HCT116 (cell line): ENCODE measurements at regions not wholly inside any gene's neighbourhood (a gene's known extent, or its start where the extent isn't known, plus 50 kb on each side); places are given as distances from the start of the nearest gene placed in this dataset.

ENCODE experiments used
- ATAC-seq: fragments of 200-7000 bp; cut with Tn5 transposase; 2 replicates; pipeline ENCODE4 v1.9.1; 2020; ENCODE audit warnings: mild to moderate bottlenecking, moderate library complexity
- BruUV-seq: library from RNA; stranded (reverse); fragments of 400-500 nt; replicated peaks from 2 replicates; lab custom pipeline; 2021; lab: Mats Ljungman, UMichigan
- CTCF ChIA-PET: fragments of 300-600 bp; sonication (Branson Sonifier 250); formaldehyde crosslinking; loops from one replicate; lab custom pipeline; 2021; ENCODE audit warnings: antibody characterized with exemption; lab: Charles Lee
- POLR2A ChIA-PET: fragments of 300-600, 350-600 bp; sonication (Branson Sonifier 250); formaldehyde crosslinking; loops from one replicate; lab custom pipeline; 2021; ENCODE audit warnings: antibody characterized with exemption; lab: Charles Lee
- RAD21 ChIA-PET, 2 experiments: fragments of 300-600 bp; sonication (Branson Sonifier 250); formaldehyde crosslinking; loops; one replicate each; lab custom pipeline; 2023; ENCODE audit warnings: low total read pairs in 2 of 2; ENCODE audit not compliant: uncharacterized antibody in 2 of 2, unreplicated experiment in 2 of 2, low non-redundant PET in 1 of 2; lab: Charles Lee
- DNase-seq: peaks from one replicate; pipeline ENCODE4 v3.0.0-alpha.2; 2010; ENCODE audit warnings: low read depth, low spot score
- H2AFZ ChIP-seq: fragments of 200-600 bp; shearing (Covaris generic), sonication (generic); 2 replicates; pipeline ENCODE4 v1.6.1; 2017; ENCODE audit warnings: low read depth, mixed run types, mixed read lengths, antibody characterized with exemption, low read length; ENCODE audit not compliant: poor library complexity, severe bottlenecking
- H3K27ac ChIP-seq: 2 replicates; pipeline ENCODE4 v1.5.1; 2012; ENCODE audit warnings: low read depth, low read length
- H3K27me3 ChIP-seq: fragments of 200-600 bp; sonication (generic); 2 replicates; pipeline ENCODE4 v1.6.1; 2016; ENCODE audit warnings: mixed run types, low read length, mixed read lengths; ENCODE audit not compliant: insufficient read depth
- H3K36me3 ChIP-seq, 2 experiments: fragments of 200-500 bp in 1 of 2; fragments of 200-600 bp in 1 of 2; sonication (Bioruptor generic) in 1 of 2; sonication (generic) in 1 of 2; 2 replicates each; pipeline versions ENCODE4 v1.5.1 to v1.6.1; 2014 to 2016; ENCODE audit warnings: low read length in 2 of 2, inconsistent platforms in 1 of 2, mixed read lengths in 1 of 2, mixed run types in 1 of 2; ENCODE audit not compliant: insufficient read depth in 2 of 2, control insufficient read depth in 1 of 2
- H3K4me1 ChIP-seq, 2 experiments: fragments of 200-600 bp in 1 of 2; sonication (generic) in 1 of 2; 2 replicates each; pipeline versions ENCODE4 v1.5.1 to v1.6.1; 2012 to 2017; ENCODE audit warnings: low read length in 2 of 2, inconsistent platforms in 1 of 2, mild to moderate bottlenecking in 1 of 2, mixed read lengths in 1 of 2, mixed run types in 1 of 2, moderate library complexity in 1 of 2; ENCODE audit not compliant: insufficient read depth in 2 of 2, control insufficient read depth in 1 of 2
- H3K4me2 ChIP-seq: fragments of 200-600 bp; sonication (generic); 2 replicates; pipeline ENCODE4 v1.6.1; 2017; ENCODE audit warnings: mixed run types, low read length, mixed read lengths
- H3K4me3 ChIP-seq, 2 experiments: fragments of 200-600 bp in 1 of 2; sonication (generic) in 1 of 2; replicated peaks in 1 of 2; 2 replicates each; pipeline ENCODE4 v1.5.1; 2011 to 2016; ENCODE audit warnings: low read length in 2 of 2, control low read depth in 1 of 2, low read depth in 1 of 2, mild to moderate bottlenecking in 1 of 2, mixed read lengths in 1 of 2, mixed run types in 1 of 2
- H3K79me2 ChIP-seq: fragments of 200-600 bp; sonication (generic); 2 replicates; pipeline ENCODE4 v1.6.1; 2017; ENCODE audit warnings: mild to moderate bottlenecking, mixed run types, low read length, moderate library complexity, mixed read lengths; ENCODE audit not compliant: insufficient read depth
- H3K9ac ChIP-seq: fragments of 200-600 bp; sonication (generic); 2 replicates; pipeline ENCODE4 v1.6.1; 2016; ENCODE audit warnings: low read length, mixed read lengths
- H3K9me2 ChIP-seq: fragments of 200-600 bp; sonication (generic), shearing (Covaris generic); 2 replicates; pipeline ENCODE4 v1.6.1; 2017; ENCODE audit warnings: mixed run types, mild to moderate bottlenecking, moderate library complexity; ENCODE audit not compliant: insufficient read depth
- H3K9me3 ChIP-seq, 2 experiments: fragments of 200-500 bp in 1 of 2; fragments of 200-600 bp in 1 of 2; sonication (Bioruptor generic) in 1 of 2; sonication (generic) in 1 of 2; 2 replicates each; pipeline ENCODE4 v1.6.1; 2014 to 2017; ENCODE audit warnings: low read length in 2 of 2, mixed read lengths in 2 of 2, inconsistent platforms in 1 of 2, low read depth in 1 of 2, mild to moderate bottlenecking in 1 of 2, mixed run types in 1 of 2, moderate library complexity in 1 of 2; ENCODE audit not compliant: control insufficient read depth in 1 of 2, insufficient read depth in 1 of 2
- H4K20me1 ChIP-seq: fragments of 200-600 bp; sonication (generic), shearing (Covaris generic); 2 replicates; pipeline ENCODE4 v1.6.1; 2017; ENCODE audit warnings: mixed run types, mild to moderate bottlenecking, moderate library complexity; ENCODE audit not compliant: insufficient read depth
- CBX3 ChIP-seq: IDR thresholded peaks from 2 replicates; pipeline ENCODE4 v1.6.1; 2012; ENCODE audit warnings: low read depth
- CTCF ChIP-seq, 3 experiments: fragments of 200-600 bp in 1 of 3; sonication (generic) in 1 of 3; IDR thresholded peaks in 2 of 3; conservative IDR thresholded peaks in 1 of 3; 2 replicates each; pipeline ENCODE4 v1.5.1; 2012 to 2017; ENCODE audit warnings: low read depth in 2 of 3, low read length in 2 of 3, antibody characterized with exemption in 1 of 3, borderline replicate concordance in 1 of 3, control low read depth in 1 of 3, mild to moderate bottlenecking in 1 of 3, mixed read lengths in 1 of 3, mixed run types in 1 of 3, moderate library complexity in 1 of 3; ENCODE audit not compliant: insufficient read depth in 1 of 3
- ELF1 ChIP-seq: IDR thresholded peaks from 2 replicates; pipeline ENCODE4 v1.6.1; 2012; ENCODE audit warnings: low read depth, borderline replicate concordance
- EZH2 ChIP-seq: fragments of 200-600 bp; sonication (generic); IDR thresholded peaks from 2 replicates; pipeline ENCODE4 v1.6.1; 2017; ENCODE audit warnings: antibody characterized with exemption, mixed run types
- FOSL1 ChIP-seq: IDR thresholded peaks from 2 replicates; pipeline ENCODE4 v1.6.1; 2012; ENCODE audit warnings: low read depth
- SRF ChIP-seq: IDR thresholded peaks from 2 replicates; pipeline ENCODE4 v1.6.1; 2012; ENCODE audit warnings: low read depth
- TCF7L2 ChIP-seq: IDR thresholded peaks from 2 replicates; pipeline ENCODE4 v1.7.0; 2011; ENCODE audit warnings: borderline replicate concordance, inconsistent platforms; ENCODE audit not compliant: insufficient read depth, insufficient read length; ENCODE audit errors: extremely low read depth
- YY1 ChIP-seq: IDR thresholded peaks from 2 replicates; pipeline ENCODE4 v1.6.1; 2011; ENCODE audit warnings: low read length, low read depth, moderate library complexity, mild to moderate bottlenecking; ENCODE audit not compliant: insufficient replicate concordance; ENCODE audit errors: extremely low read depth
- ZFX ChIP-seq: fragments of 450-650 bp; IDR thresholded peaks from 2 replicates; pipeline ENCODE4 v1.6.1; 2017
- ZNF274 ChIP-seq: fragments of 200-500 bp; sonication (Bioruptor generic); IDR thresholded peaks from 2 replicates; pipeline ENCODE4 v1.6.1; 2014; ENCODE audit warnings: mild to moderate bottlenecking, low read depth, low read length, inconsistent platforms
- intact Hi-C: fragments of 100-400 bp; cut with micrococcal nuclease; formaldehyde crosslinking; loops from 2 replicates; pipeline ENCODE4 v1.10.0; 2022
- TF ChIP-seq, protein P1 (sequence below): IDR thresholded peaks from 2 replicates; pipeline ENCODE4 v1.6.1; 2011; ENCODE audit warnings: mild to moderate bottlenecking, low read length, moderate library complexity; ENCODE audit not compliant: insufficient replicate concordance; ENCODE audit errors: extremely low read depth
- TF ChIP-seq, protein P2 (sequence below): IDR thresholded peaks from 2 replicates; pipeline ENCODE4 v1.6.1; 2012; ENCODE audit warnings: low read depth

- no peaks in the 10 kb centered on the region for H3K79me2 ChIP-seq
- no peak overlapping the region for H3K9ac ChIP-seq
- no peak overlapping the region for H3K4me3 ChIP-seq
- ATAC-seq (no peak), DNase-seq (no peak)
- no peaks in the 10 kb centered on the region for H3K4me1 ChIP-seq
- ChIA-PET RAD21 (no interaction called here), CTCF (no interaction called here), POLR2A (no interaction called here)
- no peaks in the 10 kb centered on the region for H3K9me3 ChIP-seq
- H3K36me3 ChIP-seq: no peaks in the 10 kb centered on the region
- H2AFZ ChIP-seq: no peak overlapping the region
- TF ChIP-seq ELF1 (no peak), FOSL1 (no peak), EZH2 (no peak), CBX3 (no peak), TCF7L2 (no peak), YY1 (no peak)
- TF ChIP-seq, protein P1, sequence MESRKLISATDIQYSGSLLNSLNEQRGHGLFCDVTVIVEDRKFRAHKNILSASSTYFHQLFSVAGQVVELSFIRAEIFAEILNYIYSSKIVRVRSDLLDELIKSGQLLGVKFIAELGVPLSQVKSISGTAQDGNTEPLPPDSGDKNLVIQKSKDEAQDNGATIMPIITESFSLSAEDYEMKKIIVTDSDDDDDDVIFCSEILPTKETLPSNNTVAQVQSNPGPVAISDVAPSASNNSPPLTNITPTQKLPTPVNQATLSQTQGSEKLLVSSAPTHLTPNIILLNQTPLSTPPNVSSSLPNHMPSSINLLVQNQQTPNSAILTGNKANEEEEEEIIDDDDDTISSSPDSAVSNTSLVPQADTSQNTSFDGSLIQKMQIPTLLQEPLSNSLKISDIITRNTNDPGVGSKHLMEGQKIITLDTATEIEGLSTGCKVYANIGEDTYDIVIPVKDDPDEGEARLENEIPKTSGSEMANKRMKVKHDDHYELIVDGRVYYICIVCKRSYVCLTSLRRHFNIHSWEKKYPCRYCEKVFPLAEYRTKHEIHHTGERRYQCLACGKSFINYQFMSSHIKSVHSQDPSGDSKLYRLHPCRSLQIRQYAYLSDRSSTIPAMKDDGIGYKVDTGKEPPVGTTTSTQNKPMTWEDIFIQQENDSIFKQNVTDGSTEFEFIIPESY: no peak
- intact Hi-C loops: no loop called here
- H4K20me1 ChIP-seq: no peaks in the 10 kb centered on the region
- no peak overlapping the region for H3K27ac ChIP-seq
- no TSS peak for BruUV-seq
- no peaks in the 10 kb centered on the region for H3K9me2 ChIP-seq
- no peak overlapping the region for H3K4me2 ChIP-seq
- no peaks in the 10 kb centered on the region for H3K27me3 ChIP-seq
Measured at GRCh38 chr2:186031229-186031628, 292.6 kb downstream of the FSIP2 start.

DNA sequence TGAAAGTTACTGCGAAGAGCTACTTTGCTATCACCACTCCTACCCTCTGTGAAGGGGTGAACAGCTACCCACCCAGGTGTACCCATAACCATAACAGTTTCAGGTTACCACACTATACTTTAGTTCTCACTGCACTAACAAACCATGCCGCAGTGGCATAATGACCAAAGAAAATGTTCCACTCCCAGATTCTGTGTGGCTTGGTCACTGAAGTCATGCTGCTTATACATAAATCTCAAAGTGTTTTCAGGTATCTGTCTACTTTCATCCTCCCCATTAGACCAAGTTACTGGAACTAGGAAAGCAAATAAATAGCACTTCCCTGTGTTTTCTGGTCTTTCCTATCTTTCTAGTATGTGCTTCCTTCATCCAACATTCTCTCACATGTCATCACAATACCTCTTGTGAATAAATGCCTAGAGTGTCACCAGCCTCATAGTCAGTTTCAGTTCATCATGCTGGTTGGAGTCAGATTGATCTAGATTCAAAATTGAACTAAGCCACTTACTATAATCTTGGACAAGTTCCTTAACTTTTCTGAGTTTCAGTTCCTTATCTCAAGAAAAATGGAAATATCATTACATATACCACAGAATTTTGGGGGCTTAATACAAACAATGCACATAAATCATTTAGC is 293.6 kb downstream of the FSIP2 start:
- H3K79me2 ChIP-seq: no peaks in the 10 kb centered on the region
- H3K9me2 ChIP-seq: no peaks in the 10 kb centered on the region
- no peaks in the 10 kb centered on the region for H3K9me3 ChIP-seq
- DNase-seq: no peak
- intact Hi-C loops: no loop called here
- no peaks in the 10 kb centered on the region for H3K27me3 ChIP-seq
- BruUV-seq: no TSS peak
- no peak overlapping the region for H3K4me2 ChIP-seq
- no peak for ATAC-seq
- ChIA-PET POLR2A (no interaction called here), CTCF (no interaction called here), RAD21 (no interaction called here)
- H3K4me3 ChIP-seq: no peak overlapping the region
- H3K36me3 ChIP-seq: no peaks in the 10 kb centered on the region
- H4K20me1 ChIP-seq: no peaks in the 10 kb centered on the region
- TF ChIP-seq FOSL1 (no peak), EZH2 (no peak), CTCF (IDR thresholded peaks at IDR 0.05 in 2 of 3, conservative IDR thresholded peaks at IDR 0.05 in 1 of 3; ENCODE audit: borderline replicate concordance in 1 of 3, insufficient read depth in 1 of 3, low read depth in 2 of 3, low read length in 2 of 3) (no peak), TCF7L2 (no peak), ZNF274 (no peak), SRF (no peak), ZFX (no peak)
- TF ChIP-seq, protein P2, sequence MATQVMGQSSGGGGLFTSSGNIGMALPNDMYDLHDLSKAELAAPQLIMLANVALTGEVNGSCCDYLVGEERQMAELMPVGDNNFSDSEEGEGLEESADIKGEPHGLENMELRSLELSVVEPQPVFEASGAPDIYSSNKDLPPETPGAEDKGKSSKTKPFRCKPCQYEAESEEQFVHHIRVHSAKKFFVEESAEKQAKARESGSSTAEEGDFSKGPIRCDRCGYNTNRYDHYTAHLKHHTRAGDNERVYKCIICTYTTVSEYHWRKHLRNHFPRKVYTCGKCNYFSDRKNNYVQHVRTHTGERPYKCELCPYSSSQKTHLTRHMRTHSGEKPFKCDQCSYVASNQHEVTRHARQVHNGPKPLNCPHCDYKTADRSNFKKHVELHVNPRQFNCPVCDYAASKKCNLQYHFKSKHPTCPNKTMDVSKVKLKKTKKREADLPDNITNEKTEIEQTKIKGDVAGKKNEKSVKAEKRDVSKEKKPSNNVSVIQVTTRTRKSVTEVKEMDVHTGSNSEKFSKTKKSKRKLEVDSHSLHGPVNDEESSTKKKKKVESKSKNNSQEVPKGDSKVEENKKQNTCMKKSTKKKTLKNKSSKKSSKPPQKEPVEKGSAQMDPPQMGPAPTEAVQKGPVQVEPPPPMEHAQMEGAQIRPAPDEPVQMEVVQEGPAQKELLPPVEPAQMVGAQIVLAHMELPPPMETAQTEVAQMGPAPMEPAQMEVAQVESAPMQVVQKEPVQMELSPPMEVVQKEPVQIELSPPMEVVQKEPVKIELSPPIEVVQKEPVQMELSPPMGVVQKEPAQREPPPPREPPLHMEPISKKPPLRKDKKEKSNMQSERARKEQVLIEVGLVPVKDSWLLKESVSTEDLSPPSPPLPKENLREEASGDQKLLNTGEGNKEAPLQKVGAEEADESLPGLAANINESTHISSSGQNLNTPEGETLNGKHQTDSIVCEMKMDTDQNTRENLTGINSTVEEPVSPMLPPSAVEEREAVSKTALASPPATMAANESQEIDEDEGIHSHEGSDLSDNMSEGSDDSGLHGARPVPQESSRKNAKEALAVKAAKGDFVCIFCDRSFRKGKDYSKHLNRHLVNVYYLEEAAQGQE: no peak
- no peak overlapping the region for H3K9ac ChIP-seq
- H3K27ac ChIP-seq: no peak overlapping the region
- no peaks in the 10 kb centered on the region for H3K4me1 ChIP-seq
- no peak overlapping the region for H2AFZ ChIP-seq
